IMR-90 (cell line): ENCODE measurements at regions not wholly inside any gene's neighbourhood (a gene's known extent, or its start where the extent isn't known, plus 50 kb on each side); places are given as distances from the start of the nearest gene placed in this dataset.

Experiments
- BHLHE40 ChIP-seq: fragments of 150-350 bp; IDR thresholded peaks from 2 replicates; pipeline ENCODE4 v1.6.1; 2016; ENCODE audit warnings: mild to moderate bottlenecking, low read depth, low read length
- CEBPB ChIP-seq: IDR thresholded peaks from 2 replicates; pipeline ENCODE4 v1.6.1; 2012; ENCODE audit warnings: low read depth, low read length, improper control_type of control experiment
- CHD1 ChIP-seq: IDR thresholded peaks from 2 replicates; pipeline ENCODE4 v1.6.1; 2012; ENCODE audit warnings: low read depth, low read length, improper control_type of control experiment
- CTCF ChIP-seq: conservative IDR thresholded peaks from 2 replicates; pipeline ENCODE4 v1.5.1; 2012; ENCODE audit warnings: mild to moderate bottlenecking, low read depth, low read length, improper control_type of control experiment
- ELK1 ChIP-seq: fragments of 150-350 bp; IDR thresholded peaks from 2 replicates; pipeline ENCODE4 v1.6.1; 2016; ENCODE audit warnings: low read depth, mild to moderate bottlenecking, low read length, moderate library complexity, borderline replicate concordance
- FOS ChIP-seq: fragments of 150-350 bp; IDR thresholded peaks from 2 replicates; pipeline ENCODE4 v1.6.1; 2016; ENCODE audit warnings: low read depth, low read length
- MAZ ChIP-seq: IDR thresholded peaks from 2 replicates; pipeline ENCODE4 v1.6.1; 2012; ENCODE audit warnings: low read depth, mild to moderate bottlenecking, low read length, improper control_type of control experiment, moderate library complexity, borderline replicate concordance
- MXI1 ChIP-seq: IDR thresholded peaks from 2 replicates; pipeline ENCODE4 v1.6.1; 2012; ENCODE audit warnings: low read depth, mild to moderate bottlenecking, low read length, moderate library complexity, borderline replicate concordance
- NFE2L2 ChIP-seq: fragments of 150-350 bp; IDR thresholded peaks from 2 replicates; pipeline ENCODE4 v1.6.1; 2016; ENCODE audit warnings: low read depth, mild to moderate bottlenecking, low read length
- POLR2A ChIP-seq: IDR thresholded peaks from 2 replicates; pipeline ENCODE4 v1.6.1; 2012; ENCODE audit warnings: mild to moderate bottlenecking, low read depth, low read length
- RAD21 ChIP-seq: IDR thresholded peaks from 2 replicates; pipeline ENCODE4 v1.6.1; 2012; ENCODE audit warnings: low read length, improper control_type of control experiment
- RCOR1 ChIP-seq: IDR thresholded peaks from 2 replicates; pipeline ENCODE4 v1.6.1; 2012; ENCODE audit warnings: mild to moderate bottlenecking, low read length, improper control_type of control experiment; ENCODE audit not compliant: insufficient replicate concordance
- RFX5 ChIP-seq: IDR thresholded peaks from 2 replicates; pipeline ENCODE4 v1.8.0; 2012; ENCODE audit warnings: low read depth, mild to moderate bottlenecking, low read length, moderate library complexity
- USF2 ChIP-seq: fragments of 150-350 bp; IDR thresholded peaks from 2 replicates; pipeline ENCODE4 v1.6.1; 2017; ENCODE audit warnings: mild to moderate bottlenecking, antibody characterized with exemption, low read length, low read depth

GRCh38 chr1:242784807-242785206, 260.3 kb upstream of the PLD5 start:
- TF ChIP-seq CTCF = no peak
- TF ChIP-seq POLR2A = no peak
- no peak for TF ChIP-seq RFX5
- no peak for TF ChIP-seq USF2
- TF ChIP-seq FOS = no peak
- no peak for TF ChIP-seq CEBPB
- no peak for TF ChIP-seq RCOR1
- no peak for TF ChIP-seq CHD1
- no peak for TF ChIP-seq RAD21
- TF ChIP-seq NFE2L2 = no peak
- no peak for TF ChIP-seq MAZ
- no peak for TF ChIP-seq BHLHE40
- no peak for TF ChIP-seq MXI1
- TF ChIP-seq ELK1 = no peak
